Occipital lobe (tissue), 1 donor: ENCODE measurements at regions not wholly inside any gene's neighbourhood (a gene's known extent, or its start where the extent isn't known, plus 50 kb on each side); places are given as distances from the start of the nearest gene placed in this dataset.
"Not testable (repeated sequence)": the region's sequence is repeated elsewhere in the genome, so short reads cannot be mapped to it uniquely, and the experiment has no call there.

Source experiments
- DNase-seq: peaks from one replicate; lab custom pipeline; 2025; lab: John Stamatoyannopoulos, UW

- no peak for DNase-seq
Measured at GRCh38 chr1:224061436-224061835, 52.5 kb upstream of the FBXO28 start.

- DNase-seq: no peak
Measured at GRCh38 chr1:224059897-224060427, 53.9 kb upstream of the FBXO28 start.

- no peak for DNase-seq
Measured at GRCh38 chr1:224058303-224058702, 55.6 kb upstream of the FBXO28 start.

GRCh38 chr1:224057461-224058199, 56.3 kb upstream of the FBXO28 start:
- no peak for DNase-seq

GRCh38 chr1:224054611-224055010, 59.3 kb upstream of the FBXO28 start:
- no peak for DNase-seq

- no peak for DNase-seq
Measured at GRCh38 chr1:224054012-224054411, 59.9 kb upstream of the FBXO28 start.

- DNase-seq: no peak
Measured at GRCh38 chr1:224053456-224053855, 60.5 kb upstream of the FBXO28 start.

GRCh38 chr1:224052772-224053171, 61.1 kb upstream of the FBXO28 start:
- no peak for DNase-seq

- DNase-seq: not testable (repeated sequence)
Measured at GRCh38 chr1:224051782-224052181, 62.1 kb upstream of the FBXO28 start.

- no peak for DNase-seq
Measured at GRCh38 chr1:224051086-224051406, 62.9 kb upstream of the FBXO28 start.

GRCh38 chr1:224047538-224047937, 66.4 kb upstream of the FBXO28 start:
- no peak for DNase-seq

- DNase-seq: no peak
Measured at GRCh38 chr1:224045556-224045955, 68.4 kb upstream of the FBXO28 start.

- no peak for DNase-seq
Measured at GRCh38 chr1:224044420-224044819, 69.5 kb upstream of the FBXO28 start.

GRCh38 chr1:224042557-224043118, 71.3 kb upstream of the FBXO28 start:
- DNase-seq: no peak

- no peak for DNase-seq
Measured at GRCh38 chr1:224041032-224041431, 72.9 kb upstream of the FBXO28 start.

- DNase-seq: not testable (repeated sequence)
Measured at GRCh38 chr1:224040423-224040822, 73.5 kb upstream of the FBXO28 start.

- DNase-seq: not testable (repeated sequence)
Measured at GRCh38 chr1:224040006-224040405, 73.9 kb upstream of the FBXO28 start.

GRCh38 chr1:224038832-224039231, 75.1 kb upstream of the FBXO28 start:
- not testable (repeated sequence) for DNase-seq

GRCh38 chr1:224037362-224037761, 76.5 kb upstream of the FBXO28 start:
- DNase-seq: not testable (repeated sequence)

GRCh38 chr1:224032608-224033276, 81.2 kb upstream of the FBXO28 start:
- DNase-seq: not testable (repeated sequence)

- not testable (repeated sequence) for DNase-seq
Measured at GRCh38 chr1:224031986-224032385, 81.9 kb upstream of the FBXO28 start.

- DNase-seq: not testable (repeated sequence)
Measured at GRCh38 chr1:224030257-224030656, 83.7 kb upstream of the FBXO28 start.
